SHP77 treated with DMSO at 0.1 percent for 48 hours (cell line): ENCODE measurements at regions not wholly inside any gene's neighbourhood (a gene's known extent, or its start where the extent isn't known, plus 50 kb on each side); places are given as distances from the start of the nearest gene placed in this dataset.

Experiments
- DNase-seq: peaks from one replicate; lab custom pipeline; 2025; lab: John Stamatoyannopoulos, UW

DNA sequence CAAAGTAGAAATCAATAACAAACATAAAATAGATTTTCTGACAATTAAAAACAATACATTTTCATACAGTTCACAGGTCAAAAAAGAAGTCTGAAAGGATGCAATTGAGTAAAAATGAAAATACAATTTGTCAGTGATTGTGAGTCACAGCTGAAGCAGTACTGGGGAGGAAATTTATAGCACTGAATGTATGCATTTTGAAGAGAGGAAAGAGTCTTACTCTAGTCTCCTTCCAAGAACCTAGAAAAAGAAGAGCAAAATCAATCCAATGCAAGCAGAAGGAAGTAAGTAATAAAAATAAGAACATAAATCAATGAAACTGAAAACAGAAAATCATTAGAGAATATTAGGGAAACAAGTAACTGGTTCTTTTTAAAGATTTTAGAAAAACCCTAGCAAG, 507.2 kb upstream of the IGFBP3 start:
- DNase-seq, result no peak

DNA sequence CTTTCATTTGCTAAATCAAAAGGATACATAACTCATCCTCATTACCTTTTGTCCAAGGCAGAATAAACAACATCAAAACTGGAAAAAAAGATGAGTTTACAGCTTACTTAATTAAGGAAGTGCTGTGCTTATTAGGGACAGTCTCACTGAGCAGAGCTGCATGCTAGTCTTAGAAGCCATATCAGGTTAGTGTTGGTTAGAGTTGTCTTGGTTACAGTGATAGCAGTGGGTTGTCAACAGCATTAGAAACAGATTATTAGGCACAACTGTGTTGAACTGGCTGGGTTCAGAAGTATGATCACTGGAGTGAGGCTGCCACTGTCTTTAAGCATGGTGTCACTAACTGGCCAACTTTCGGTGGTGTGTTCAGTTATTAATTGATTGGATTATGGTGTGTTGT, 503.9 kb upstream of the IGFBP3 start:
- DNase-seq, result no peak

DNA sequence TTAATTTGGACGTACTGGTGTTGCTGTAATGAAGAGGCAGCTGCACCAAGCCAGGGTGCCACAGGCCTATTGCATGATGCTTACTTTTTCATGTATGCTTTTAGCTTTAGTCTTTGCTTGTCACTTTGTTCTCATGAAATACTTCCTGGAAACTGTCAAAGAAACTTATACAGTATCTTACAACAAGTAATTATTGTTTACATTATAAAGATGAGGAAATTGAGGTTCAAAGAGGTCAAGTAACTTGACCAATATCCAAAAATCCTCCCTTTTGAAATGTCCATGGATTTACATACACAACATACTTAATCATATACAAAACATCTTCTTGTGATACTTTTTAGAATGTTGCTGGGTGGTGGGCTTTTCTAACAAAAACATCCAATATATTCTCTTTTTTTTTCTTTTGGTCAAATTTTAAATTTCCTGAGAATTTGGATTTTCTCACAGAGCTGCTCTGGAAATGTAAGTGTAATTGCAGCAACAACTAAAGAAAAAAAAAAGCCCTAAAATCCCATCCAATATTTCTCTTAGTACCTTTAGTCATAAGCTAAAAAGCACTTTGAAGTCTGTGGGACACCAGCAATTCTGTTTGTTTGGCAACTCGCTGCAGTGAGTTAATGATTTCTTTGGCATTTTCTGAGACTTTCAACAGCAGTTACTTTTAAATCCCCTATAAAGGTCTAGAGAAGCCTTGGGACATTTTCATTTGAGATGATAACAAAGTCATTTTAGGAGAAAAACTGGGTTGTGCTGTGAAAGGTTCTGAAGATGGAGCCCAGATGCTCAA, 500.6 kb upstream of the IGFBP3 start:
- DNase-seq, result no peak

DNA sequence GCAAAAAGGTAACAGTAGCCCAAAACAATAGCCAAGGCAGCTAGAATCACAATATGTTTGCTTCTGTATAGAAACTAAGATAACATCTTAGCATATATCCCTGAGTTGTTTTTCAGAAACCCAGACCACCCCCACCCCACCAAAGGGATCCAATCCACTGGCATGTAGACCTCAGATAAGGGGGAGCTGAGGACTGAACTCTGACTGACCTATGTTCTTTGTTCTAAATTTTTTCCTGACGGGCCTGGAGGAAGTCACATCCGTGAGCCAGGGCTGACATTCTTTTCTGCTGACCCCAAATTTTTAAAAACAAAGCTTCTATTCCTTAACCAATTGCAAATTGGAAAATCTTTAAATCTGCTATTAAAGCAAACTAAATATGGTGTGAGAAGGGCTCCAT, 493.9 kb upstream of the IGFBP3 start:
- no peak for DNase-seq

DNA sequence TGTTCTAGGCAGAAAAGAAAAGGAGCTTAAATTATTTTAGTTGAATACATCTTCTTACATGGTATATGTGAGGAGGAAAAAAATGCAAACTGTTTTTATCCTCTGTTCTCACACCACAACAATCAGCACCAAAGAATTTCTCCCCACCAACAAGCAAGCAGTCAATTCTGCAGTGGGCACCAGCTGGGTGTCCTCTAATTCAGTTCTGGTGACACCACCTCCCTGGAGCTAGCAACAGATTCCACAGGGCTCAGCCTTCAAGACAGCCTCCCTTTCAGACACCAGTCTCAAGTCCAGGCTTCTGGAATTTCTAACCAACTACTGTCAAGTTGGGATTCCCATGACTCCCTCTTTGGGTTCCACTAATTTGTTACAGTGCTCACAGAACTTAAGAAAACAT, 490.2 kb upstream of the IGFBP3 start:
- DNase-seq, result no peak

DNA sequence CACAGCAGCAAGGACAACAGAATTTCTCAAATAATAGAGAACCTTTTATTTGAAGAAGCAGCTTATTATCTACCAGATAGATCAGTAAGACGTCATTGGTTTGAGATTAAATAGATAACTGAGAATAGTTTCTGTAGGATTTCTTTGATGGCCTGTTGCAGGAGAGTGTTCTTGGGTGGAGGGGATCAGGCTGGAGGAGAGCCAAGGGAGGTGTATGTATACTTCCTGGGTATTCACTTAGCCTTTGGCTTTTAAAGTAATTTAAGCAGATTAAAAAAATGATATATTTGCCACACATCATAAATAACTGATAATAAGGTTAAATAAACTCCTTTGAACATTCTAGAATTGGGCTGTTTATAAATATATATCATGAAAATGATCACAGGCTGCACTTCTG, 486.1 kb upstream of the IGFBP3 start:
- DNase-seq, result no peak

DNA sequence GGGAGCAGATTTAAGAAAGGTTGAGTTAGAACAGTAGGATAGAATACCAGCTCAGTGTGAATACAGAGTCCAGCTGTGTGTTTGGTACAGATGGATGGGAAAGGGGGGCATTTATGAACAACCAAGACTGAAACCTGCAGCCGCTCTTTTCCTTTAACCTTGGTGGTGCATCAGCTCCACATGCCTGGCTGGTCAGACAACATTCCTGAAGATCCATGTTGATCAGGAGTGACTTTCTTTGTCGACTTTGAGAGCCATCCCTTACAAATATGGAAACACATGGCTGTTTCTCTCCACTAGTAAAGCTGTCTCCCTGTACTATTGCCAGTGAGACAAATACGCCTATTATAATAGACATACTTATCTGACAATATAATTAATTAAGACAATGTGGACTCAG, 476.5 kb upstream of the IGFBP3 start:
- no peak for DNase-seq

DNA sequence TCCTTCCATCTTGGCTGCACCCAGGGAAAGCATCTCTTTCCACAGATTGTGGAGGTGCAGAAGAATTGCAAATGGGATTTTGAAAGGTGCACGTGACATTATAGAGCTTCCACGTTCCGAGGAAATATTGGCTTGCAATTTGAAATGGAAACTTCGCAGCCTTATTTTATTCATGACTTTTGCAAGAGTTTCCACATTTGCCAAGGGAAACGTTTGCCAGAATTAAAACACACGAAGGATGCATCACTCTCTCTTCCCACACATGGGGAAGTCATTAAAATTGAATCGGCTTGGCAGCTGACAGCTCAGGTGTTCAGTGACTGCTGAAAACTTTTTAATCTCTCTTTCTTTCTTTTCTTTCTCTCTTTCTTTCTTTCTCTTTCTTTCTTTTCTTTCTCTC, 475.4 kb upstream of the IGFBP3 start:
- DNase-seq, result no peak

DNA sequence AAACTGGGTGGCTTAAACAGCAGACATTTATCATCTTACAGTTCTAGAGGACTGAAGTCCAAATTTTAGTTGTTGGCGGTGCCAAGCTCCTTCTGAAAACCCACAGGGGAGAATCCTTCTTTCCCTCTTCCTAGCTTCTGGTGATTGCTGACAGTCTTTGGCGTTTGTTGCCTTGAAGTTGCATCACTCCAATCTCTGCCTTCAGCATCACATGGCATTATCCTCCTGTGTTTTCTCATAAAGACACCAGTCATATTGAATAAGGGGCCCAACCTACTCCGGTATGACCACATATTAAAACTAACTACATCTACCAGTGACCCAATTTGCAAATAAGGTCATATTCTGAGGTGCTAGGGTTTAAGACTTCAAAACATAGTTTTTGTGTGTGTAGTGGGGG, 472.1 kb upstream of the IGFBP3 start:
- no peak for DNase-seq

DNA sequence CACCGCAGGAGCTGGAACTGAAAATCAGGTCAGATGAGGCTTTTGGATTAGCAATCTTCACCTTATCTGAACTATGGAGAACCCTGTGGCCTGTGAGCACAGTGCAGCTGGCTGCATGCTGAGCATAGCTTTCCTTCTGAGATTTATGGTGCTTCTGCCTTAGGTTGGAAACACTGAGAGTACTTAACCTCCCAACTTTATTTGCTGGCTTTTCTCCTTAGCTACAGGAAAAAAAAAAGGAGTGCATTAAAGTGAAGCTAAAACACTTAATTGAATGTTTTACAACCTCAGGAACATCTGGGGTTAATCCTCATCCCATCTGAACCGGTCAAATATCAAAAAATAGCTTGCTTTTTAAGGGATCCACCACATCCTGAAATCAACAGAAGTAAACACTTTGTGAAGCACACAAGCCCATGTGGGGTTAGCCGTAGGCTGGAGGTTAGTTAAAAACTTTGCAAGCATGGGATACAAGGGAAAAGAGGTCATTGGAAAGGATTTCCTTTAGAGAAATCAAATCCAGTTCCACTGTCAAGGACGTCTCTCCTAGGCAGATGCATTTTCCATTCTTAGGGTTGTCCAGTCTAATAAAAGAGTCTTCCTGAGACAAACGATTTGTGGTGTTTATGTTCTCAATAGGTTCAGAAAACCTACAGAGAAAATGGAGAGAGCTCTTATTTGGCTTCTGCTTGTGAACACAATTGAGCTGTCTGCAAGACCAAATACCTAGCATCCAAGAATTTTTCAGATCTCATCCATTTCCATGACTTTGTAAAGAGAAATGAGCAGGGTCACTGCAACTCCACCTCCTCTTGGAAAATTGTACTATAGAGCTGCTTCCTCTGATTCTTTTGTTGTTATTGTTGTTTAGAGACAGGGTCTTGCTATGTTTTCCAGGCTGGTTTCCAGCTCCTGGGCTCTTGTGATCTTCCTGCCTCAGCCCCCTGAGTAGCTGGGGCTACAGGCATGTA, 470.4 kb upstream of the IGFBP3 start:
- no peak for DNase-seq

DNA sequence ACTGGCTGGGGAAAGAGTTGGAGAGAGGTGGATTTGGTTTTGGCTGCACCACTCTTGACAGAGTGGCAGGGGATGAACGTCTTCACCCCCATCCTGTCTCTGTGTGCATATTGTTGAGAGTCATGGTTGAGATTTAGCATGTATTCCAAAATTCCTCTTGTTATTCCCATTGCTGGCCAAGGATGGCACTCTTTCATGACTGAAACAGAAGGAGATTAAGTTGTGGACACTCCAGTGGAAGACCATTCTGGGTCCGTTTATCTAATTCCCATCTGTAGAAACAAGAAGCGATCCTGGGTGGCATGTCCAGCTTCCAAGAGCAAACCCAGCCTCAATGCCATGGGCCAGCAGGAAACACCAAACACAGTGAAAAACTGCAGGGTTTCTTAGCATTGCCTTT, 469.0 kb upstream of the IGFBP3 start:
- no peak for DNase-seq

DNA sequence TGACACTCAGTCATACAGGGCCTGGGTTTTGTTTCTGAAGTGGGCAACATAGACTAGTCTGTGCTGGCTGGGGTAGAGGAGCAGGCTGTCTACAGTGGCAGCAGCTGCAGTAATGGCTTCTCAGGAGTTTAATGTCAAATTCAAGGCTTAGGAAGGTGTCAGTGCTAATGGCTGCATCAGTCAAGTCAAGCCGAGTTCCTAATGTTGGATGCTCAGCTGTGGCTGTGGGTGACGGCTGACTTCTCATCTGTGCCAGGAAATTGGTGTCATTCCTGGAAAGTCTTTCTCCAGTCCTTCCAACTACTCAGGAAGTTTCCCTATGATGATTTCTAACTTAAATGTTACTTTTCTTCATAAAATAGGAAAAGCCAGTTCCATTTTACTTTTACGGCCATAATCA, 468.1 kb upstream of the IGFBP3 start:
- no peak for DNase-seq

DNA sequence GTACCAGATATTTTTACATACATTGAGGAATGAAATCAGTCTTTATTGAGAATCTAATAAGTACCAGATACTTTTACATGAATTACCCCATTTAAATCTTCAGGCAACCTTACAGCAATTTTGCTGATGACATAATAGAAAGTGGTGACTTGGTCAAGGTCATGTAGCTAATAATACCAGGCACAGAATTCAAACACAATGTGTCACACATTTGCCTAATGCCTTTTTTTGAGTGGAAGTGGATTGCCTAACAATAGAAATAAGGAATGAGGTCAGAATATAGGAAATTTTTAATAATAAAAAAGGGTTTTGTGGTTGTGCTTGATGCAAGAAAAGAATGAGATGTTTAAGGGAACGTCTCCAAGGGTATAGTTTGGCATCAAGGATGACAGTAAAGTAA, 466.6 kb upstream of the IGFBP3 start:
- no peak for DNase-seq

DNA sequence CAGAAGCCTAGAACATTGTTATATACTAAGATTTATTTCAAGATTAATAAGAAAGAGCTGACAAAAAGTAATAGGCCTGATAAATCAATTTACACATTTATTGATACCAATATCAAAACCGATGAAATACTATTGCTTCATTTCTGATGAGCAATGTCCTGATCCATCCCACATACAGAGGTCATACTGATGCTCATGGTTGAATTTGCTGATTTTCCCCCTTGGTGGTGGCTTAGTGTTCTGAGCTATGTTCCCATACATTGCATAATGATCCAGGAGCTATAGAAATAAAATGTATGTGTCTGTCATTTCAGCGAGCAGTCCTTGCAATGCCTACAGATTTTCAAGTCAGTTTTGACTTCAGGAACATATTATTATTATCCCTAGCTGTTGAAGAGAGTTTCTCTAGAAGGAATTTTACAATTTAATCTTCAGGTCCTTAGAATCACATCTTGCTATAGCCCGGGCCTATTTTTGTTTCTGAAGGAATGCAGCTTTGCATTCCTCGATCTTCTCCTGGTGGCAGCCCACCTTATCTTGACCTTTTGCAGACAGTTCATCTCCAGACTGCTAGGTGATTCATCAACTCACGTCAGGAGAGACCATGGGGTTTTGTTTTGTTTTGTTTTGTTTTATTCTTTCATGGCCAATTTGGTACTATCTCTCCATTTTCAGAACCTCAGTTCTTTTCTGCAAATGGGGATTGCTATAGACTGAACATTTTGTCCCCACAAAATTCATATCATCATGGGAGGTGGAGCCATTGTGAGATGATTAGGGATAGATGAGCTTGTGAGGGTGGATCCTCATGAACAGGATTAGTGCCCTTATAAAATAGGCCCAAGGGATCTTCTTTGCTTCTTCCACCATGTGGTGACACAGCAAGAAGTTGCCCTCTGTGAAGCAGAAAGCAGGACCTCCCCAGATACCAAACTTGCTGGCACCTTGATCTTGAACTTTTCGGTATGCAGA, 465.6 kb upstream of the IGFBP3 start:
- no peak for DNase-seq

DNA sequence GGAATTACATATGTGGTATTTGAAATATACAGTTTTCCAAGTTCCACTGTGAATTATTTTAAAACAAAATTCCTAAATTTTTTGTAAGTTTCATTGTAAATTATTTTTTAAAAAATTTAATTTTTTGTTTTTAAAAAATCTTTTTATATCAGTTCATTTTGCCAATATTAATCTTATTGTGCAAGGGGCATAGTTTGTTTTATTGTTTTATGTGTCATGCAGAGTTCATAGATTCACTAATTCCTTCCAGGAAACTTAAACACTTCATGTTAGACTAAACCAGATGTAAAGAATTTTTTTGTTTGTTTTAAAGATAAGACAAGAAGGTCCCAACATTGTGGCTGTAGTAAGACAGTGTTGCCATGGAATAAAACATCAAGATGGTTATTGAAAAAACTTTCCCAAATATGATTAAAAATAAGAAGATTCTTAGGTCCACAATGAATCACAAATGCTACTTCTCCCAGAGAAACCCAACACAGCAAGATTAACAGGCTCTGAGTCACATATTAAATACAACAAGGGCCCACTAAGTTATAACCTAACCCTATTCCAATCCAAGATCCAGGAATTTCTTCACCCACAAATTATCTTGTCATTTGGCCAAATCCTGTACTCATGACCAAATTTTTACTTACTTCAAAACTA, 464.7 kb upstream of the IGFBP3 start:
- no peak for DNase-seq

DNA sequence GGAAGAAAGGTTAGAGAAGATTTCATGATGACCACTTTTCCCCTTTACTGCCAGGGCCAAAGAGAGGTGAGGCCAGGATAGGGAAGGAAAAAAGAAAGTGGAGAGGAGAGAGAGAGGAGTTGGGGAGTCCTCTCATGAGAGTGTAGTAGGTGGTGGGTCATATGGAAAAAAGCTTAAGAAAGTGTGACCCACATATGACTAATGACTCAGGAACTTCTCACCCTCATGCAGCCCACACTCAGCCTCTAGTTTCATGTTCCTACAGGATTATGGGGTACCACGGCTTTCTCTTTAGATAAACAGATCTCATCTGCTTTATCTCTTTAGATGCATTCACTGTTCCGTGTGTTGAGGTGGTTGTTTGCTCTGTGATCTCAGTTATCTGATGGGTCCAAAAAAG, 462.5 kb upstream of the IGFBP3 start:
- DNase-seq, result no peak

DNA sequence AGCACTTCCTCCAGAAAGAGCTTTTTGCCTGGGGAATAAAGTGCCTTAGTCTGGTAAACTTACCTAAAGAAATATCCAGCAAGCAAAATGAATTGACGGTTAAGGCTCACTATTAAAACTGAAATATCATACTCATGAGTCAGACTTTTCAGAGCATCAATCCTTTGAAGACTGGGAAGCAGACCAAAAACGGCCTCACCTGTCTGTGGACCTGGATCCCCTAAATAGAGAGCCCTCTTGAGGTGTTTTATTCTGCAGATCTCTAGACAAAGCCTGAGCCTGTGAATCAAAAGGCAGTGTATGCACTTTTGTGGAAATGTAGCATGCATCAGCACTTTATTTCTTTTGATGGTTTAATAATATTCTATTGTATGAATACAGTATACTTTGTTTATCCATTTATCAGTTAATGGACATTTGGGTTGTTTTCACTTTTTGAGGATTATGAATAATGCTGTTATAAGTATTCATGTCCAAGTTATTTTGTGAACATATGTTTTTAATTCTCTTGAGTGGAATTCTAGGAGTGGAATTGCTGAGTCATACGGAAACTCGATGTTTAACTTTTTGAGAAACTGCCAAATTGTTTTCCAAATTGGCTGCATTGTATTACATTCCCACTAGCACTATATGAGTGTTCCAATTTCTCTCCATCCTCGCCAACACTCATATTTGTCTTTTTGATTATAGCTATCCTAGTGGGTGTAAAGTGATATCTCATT, 449.0 kb upstream of the IGFBP3 start:
- no peak for DNase-seq

DNA sequence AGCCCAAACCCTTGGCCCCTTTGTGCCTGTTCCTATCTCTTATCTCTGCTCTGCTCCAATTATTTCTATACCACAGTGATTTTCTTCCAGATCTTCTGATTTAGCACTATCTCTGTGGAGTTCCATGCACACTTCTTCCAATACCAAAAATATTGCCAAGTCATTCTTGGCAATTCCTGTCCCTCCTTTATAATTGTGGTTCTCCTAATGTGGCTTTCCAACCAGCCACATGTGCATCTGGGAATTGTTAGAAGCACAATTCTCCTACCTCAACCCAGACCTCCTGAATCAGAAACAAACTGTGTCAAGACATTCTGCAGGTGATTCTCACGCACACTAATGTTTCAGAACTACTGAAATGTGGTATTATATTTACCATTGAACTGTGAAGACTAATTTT, 447.8 kb upstream of the IGFBP3 start:
- no peak for DNase-seq

DNA sequence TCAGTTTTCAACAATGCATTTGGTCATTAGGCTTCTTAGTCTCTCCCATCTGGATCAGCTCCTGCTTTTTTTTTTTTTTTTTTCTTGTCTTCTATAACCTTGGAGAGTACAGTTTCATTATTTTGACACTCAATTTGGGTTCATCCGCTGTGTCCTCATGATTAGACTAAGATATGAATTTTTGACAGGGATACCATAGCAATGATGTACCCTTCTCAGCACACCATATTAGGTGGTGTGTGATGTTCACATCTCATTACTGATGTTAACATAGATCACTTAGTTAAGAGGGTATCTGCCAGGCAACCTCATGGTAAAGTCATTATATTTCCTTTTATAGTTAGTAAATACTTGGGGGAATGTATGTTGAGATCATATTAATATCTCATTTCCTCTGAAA, 445.5 kb upstream of the IGFBP3 start:
- no peak for DNase-seq

DNA sequence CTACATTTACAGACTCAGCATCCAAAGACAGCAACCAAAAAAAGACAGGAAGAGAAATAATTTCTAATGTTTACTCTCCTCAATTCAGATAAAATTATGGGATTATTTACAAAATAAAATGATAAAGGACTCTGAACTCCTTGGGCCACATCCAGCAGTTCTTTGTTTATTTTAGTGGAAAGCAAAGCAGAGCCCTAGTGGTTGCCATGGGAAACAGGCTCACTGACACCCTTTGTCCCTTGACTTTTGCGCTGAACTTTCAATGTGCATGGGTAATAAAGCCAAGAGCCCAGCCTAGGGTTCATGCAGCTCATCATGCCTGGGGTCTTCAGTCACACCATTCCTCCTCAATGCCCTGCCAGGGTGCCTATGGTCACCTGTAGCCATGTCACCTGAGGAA, 442.6 kb upstream of the IGFBP3 start:
- no peak for DNase-seq

DNA sequence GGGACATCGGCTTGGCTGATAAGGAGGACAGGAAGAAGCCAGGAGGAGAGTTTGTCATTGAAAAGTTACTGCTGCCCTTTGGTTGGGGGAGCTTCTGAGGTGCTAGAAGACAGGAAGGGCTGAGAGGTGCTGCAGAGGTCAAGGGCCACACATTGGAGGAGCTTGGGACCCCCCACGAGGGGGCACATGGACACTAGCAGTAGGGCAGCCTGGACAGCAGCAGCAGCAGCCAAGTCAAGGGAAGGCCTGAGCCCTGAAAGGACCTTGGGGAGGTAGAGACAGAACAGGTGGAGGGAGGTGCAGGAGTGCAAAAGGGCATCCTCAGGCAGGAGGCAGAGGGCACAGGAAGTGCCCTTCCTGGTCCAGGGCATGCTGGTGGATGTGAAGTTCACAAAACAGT, 439.7 kb upstream of the IGFBP3 start:
- DNase-seq, result no peak
